GM12864 (cell line): ENCODE measurements at regions not wholly inside any gene's neighbourhood (a gene's known extent, or its start where the extent isn't known, plus 50 kb on each side); places are given as distances from the start of the nearest gene placed in this dataset.

Source experiments
- DNase-seq: peaks from one replicate; pipeline ENCODE4 v3.0.0-alpha.2; 2011; ENCODE audit warnings: low read depth
- H3K4me3 ChIP-seq: 2 replicates; pipeline ENCODE4 v1.5.1; 2011; ENCODE audit warnings: mild to moderate bottlenecking, low read depth, low read length, control low read depth
- TF ChIP-seq, protein P1 (sequence below): IDR thresholded peaks from 2 replicates; pipeline ENCODE4 v1.5.1; 2011; ENCODE audit warnings: low read depth, mild to moderate bottlenecking, moderate library complexity, low read length, control low read depth, inconsistent platforms; ENCODE audit errors: missing control alignments

DNA sequence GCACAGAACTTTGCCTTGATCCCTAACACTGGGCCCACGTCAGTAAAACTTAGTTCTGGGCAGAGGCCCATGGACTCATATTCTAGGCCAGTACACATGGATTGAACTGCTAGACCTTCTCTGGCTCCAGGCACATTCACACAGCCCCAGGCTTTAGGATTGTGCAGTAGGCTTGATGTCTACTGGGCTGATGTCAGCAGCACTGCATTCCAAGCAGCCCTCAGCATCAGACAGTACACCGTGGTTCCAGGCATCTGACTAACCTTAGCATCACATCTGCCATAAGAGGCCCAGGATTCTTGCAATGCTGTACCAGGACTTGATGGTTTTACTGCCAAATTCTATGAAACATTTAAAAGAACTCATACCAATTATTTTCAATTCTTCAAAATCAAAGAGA is 301.9 kb downstream of the CCER1 start:
- no peak overlapping the region for H3K4me3 ChIP-seq
- no peak for DNase-seq
- TF ChIP-seq, protein P1, sequence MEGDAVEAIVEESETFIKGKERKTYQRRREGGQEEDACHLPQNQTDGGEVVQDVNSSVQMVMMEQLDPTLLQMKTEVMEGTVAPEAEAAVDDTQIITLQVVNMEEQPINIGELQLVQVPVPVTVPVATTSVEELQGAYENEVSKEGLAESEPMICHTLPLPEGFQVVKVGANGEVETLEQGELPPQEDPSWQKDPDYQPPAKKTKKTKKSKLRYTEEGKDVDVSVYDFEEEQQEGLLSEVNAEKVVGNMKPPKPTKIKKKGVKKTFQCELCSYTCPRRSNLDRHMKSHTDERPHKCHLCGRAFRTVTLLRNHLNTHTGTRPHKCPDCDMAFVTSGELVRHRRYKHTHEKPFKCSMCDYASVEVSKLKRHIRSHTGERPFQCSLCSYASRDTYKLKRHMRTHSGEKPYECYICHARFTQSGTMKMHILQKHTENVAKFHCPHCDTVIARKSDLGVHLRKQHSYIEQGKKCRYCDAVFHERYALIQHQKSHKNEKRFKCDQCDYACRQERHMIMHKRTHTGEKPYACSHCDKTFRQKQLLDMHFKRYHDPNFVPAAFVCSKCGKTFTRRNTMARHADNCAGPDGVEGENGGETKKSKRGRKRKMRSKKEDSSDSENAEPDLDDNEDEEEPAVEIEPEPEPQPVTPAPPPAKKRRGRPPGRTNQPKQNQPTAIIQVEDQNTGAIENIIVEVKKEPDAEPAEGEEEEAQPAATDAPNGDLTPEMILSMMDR, result no peak

DNA sequence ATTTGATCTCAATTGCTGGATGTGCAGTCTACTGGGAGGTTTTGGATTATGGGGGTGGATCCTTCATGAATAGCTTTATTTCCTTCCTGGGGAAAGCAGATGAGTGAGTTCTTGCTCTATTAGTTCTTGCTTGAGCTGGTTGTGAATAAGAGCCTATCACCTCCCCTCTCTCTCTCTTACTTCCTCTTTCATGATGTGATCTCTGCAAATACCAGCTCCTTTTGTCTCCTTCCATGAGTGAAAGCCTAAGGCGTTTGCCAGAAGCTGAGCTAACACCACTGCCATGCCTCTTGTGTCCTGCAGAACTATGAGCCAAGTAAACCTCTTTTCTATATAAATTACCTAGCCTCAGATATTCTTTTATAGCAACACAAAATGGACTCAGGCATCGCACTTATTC is 302.7 kb downstream of the CCER1 start:
- no peak for DNase-seq
- TF ChIP-seq, protein P1, result no peak
- no peak overlapping the region for H3K4me3 ChIP-seq

DNA sequence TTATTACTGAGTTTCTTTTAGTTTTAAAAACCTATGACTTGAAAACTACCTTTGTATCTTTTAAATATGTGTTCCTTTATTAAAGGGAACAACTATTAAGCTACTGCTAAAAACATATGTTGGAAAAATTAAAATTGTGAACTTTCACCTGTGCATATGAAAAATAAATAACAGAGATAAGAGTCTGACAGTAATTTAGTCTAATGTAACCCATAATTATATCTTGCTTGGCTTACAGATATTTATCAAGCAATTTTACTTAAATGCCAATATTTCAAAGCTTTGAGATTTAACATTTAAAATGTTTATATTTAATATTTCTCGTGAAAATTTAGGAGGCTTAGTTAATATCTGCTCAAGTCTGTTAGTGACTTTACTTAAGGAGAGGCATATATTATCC is 309.8 kb downstream of the CCER1 start:
- DNase-seq, result no peak
- TF ChIP-seq, protein P1, result no peak
- no peak overlapping the region for H3K4me3 ChIP-seq

DNA sequence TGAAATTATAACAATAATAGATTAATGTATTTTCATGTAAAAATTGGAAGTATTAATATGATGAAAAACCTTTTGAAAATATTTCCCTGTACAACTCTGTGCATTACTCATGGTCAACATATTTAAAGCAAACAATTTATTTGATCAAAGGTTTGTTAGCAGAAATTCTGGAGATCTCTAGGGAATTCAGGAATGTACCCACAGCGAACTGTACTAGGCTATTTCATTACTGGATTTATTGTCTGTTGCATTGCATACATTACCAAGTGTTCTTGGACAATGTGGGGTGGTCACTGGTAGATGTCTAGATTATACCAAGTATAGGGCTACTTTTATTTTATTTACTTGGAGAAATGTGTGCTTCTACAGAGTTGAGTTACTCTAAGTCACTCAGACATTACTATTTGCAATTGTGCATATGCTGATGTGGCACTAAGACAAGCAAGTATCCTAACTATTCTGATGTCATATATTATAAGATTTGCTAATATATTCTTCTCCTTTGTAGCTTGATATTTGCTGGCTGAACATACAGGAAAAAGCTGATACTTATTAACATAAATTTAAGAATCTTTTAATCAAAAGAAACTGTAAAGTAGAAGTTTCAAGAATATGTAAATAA is 323.3 kb downstream of the CCER1 start:
- no peak overlapping the region for H3K4me3 ChIP-seq
- DNase-seq, result no peak
- TF ChIP-seq, protein P1, result no peak

DNA sequence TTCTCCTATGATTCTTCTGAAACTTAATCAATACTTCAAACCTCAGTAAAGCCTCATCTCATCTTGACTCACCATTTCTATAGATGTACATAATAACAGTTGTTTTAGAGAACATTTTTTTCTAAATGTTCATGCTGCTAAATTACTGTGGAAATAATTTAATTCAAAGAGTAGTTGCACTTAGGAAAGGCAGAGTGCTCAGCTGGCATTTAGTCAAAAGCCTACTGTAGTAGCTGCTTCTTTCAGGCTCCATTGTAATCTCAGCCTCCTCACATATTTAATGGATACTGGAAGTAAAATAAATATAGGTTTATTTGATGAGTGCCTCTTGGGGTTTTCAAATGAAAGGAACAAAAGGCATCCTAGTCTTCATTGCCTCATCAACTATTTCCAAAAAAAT is 325.0 kb downstream of the CCER1 start:
- TF ChIP-seq, protein P1, result no peak
- DNase-seq, result no peak
- H3K4me3 ChIP-seq, result no peak overlapping the region

DNA sequence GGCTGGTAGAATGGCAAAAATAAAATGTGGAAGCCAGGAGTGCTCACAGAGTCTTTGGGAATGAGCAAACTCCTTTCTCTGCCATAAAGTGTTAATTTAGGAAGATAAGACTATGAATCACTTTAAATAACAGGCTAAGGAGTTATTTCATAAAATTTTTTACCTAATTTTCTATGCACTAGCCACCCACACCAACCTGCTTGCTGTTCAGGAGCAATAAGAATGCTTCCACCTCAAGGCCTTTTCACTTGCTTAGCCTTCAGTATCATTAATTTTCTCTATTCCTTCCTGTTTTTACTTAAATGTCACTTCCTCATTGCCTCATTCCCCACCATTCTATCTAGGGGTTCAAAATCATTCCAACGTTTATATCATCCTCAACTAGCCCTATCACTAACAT is 326.8 kb downstream of the CCER1 start:
- TF ChIP-seq, protein P1, result no peak

DNA sequence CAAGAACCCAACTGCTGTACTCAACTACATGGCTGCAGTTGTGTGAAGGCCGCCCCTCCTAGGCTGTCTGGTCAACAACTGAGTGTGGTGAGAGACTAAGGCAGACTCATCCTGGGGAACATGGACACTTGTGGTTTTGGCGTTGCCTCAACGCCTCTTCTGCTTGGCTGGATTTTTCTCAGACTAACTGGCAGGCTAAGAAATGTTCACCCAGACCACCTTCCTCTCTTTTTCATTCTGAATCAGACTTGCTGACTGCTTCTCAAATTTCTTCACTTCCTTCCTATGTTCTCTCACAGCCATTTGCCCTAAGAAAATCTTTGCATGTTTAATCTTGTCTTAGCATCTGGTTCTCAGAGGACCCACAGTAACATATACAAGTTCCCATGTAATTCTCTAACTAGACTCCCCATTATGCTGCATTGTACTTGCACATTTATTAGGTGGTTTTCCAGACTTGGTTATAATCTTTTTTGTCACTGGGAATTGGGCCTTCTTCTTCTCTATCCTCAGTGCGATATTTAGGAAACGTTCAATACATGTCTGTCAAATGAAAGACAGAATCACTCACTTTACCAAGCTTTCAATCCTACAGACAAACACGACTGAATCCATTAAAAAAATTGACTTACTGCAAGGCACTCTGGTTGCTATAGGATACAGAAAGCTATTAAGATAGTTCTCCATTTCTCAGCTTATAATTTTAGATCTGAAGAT is 327.6 kb downstream of the CCER1 start:
- TF ChIP-seq, protein P1, result no peak
- no peak overlapping the region for H3K4me3 ChIP-seq
- DNase-seq, result no peak

More for the DNA sequence above, 326.8 kb downstream of the CCER1 start:
- no peak for DNase-seq
- H3K4me3 ChIP-seq, result no peak overlapping the region
